ENCODE measurements at regions not wholly inside any gene's neighbourhood (a gene's known extent, or its start where the extent isn't known, plus 50 kb on each side); places are given as distances from the start of the nearest gene placed in this dataset.

DNA sequence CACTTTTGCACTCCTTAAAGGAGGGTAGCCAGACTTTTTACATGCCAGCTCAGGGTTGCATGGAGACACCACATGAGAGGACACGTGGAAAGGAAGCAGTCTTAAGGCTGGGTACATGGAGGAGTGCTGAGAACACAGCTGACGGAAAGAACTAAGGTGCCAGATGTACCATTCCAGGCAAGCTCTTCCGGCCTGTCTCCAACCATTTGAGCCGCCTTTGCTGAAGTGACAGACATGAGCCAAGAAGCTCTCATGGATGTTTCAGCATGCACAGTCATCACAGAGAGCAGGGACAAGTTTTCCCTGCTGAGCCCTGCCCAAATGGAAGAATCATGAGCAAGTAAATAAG is 83.4 kb upstream of the BMP2K start:
- no peaks in the 10 kb centered on the region for H3K4me1 Mint-ChIP-seq
- no peaks in the 10 kb centered on the region for H3K9me3 Mint-ChIP-seq
- no peak overlapping the region for H3K4me3 Mint-ChIP-seq
- H3K27me3 ChIP-seq = no peaks in the 10 kb centered on the region
- no peak overlapping the region for H3K4me3 ChIP-seq
- no peak overlapping the region for H3K27ac ChIP-seq
- no peak overlapping the region for H2AFZ ChIP-seq (replicated peaks)
- H3F3A ChIP-seq (ENCODE audit: low read depth) = no peaks in the 10 kb centered on the region
- H3K36me3 Mint-ChIP-seq = no peaks in the 10 kb centered on the region
- peaks cover 2% of the 10 kb centered on the region for H3K27me3 Mint-ChIP-seq (ENCODE audit: insufficient read depth, low read depth)
- no peak for DNase-seq (ENCODE audit: low spot score)
- H3K9me3 ChIP-seq (ENCODE audit: low read depth) = no peaks in the 10 kb centered on the region
- H3K9ac ChIP-seq = no peak overlapping the region
- H3K4me1 ChIP-seq = no peaks in the 10 kb centered on the region
- H4K20me1 ChIP-seq (ENCODE audit: low read depth) = no peaks in the 10 kb centered on the region
- H3K79me2 ChIP-seq (ENCODE audit: low read depth) = no peaks in the 10 kb centered on the region
- H3K36me3 ChIP-seq = no peaks in the 10 kb centered on the region
- no peak overlapping the region for H3K27ac Mint-ChIP-seq
- no peak overlapping the region for H3K4me2 ChIP-seq
- TF ChIP-seq EZH2phosphoT487 (IDR thresholded peaks at IDR 0.05) (no peak), EZH2 (IDR thresholded peaks at IDR 0.05) (no peak)
- TF ChIP-seq, protein P1, sequence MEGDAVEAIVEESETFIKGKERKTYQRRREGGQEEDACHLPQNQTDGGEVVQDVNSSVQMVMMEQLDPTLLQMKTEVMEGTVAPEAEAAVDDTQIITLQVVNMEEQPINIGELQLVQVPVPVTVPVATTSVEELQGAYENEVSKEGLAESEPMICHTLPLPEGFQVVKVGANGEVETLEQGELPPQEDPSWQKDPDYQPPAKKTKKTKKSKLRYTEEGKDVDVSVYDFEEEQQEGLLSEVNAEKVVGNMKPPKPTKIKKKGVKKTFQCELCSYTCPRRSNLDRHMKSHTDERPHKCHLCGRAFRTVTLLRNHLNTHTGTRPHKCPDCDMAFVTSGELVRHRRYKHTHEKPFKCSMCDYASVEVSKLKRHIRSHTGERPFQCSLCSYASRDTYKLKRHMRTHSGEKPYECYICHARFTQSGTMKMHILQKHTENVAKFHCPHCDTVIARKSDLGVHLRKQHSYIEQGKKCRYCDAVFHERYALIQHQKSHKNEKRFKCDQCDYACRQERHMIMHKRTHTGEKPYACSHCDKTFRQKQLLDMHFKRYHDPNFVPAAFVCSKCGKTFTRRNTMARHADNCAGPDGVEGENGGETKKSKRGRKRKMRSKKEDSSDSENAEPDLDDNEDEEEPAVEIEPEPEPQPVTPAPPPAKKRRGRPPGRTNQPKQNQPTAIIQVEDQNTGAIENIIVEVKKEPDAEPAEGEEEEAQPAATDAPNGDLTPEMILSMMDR (IDR thresholded peaks at IDR 0.05) = no peak

DNA sequence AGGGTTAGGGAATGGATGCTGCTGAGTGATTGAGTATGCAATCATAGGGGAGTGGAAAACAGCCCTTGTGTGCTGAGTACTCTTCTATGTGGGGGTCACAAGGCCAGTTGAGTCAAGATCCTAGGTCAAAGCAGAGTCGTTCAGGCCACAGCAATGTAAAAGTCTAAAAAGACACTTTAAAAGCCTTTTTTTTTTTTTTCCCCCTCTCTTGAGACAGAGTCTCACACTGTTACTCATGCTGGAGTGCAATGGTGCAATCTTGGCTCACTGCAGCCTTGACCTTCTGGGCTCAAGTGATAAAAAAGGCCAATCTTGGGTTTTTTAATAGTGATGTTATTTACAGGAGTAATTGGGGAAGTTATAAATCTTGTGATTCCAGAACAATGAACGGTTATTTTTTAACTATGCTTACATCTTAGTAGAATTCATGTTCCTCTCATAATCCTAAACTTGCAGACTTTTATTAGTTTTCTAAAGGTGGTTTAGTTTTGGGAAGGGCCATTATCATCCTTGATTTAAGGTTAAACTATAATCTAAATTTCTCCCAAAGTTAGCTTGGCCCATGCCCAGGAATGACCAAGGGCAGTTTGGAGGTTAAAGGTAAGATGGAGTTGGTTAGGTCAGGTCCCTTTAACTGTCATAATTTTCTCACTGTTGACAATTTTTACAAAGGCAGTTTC is 82.2 kb upstream of the BMP2K start:
- H3K27me3 Mint-ChIP-seq (ENCODE audit: insufficient read depth, low read depth) = peaks cover 2% of the 10 kb centered on the region
- no peaks in the 10 kb centered on the region for H3K36me3 Mint-ChIP-seq
- H3K27me3 ChIP-seq = no peaks in the 10 kb centered on the region
- H4K20me1 ChIP-seq (ENCODE audit: low read depth) = no peaks in the 10 kb centered on the region
- no peak overlapping the region for H3K9ac ChIP-seq
- no peaks in the 10 kb centered on the region for H3K36me3 ChIP-seq
- H3K4me3 Mint-ChIP-seq = no peak overlapping the region
- H3K4me2 ChIP-seq = no peak overlapping the region
- H2AFZ ChIP-seq (replicated peaks) = no peak overlapping the region
- H3K27ac ChIP-seq = no peak overlapping the region
- no peaks in the 10 kb centered on the region for H3F3A ChIP-seq (ENCODE audit: low read depth)
- no peaks in the 10 kb centered on the region for H3K9me3 Mint-ChIP-seq
- no peaks in the 10 kb centered on the region for H3K79me2 ChIP-seq (ENCODE audit: low read depth)
- no peaks in the 10 kb centered on the region for H3K9me3 ChIP-seq (ENCODE audit: low read depth)
- TF ChIP-seq, protein P1 (IDR thresholded peaks at IDR 0.05) = no peak
- TF ChIP-seq EZH2 (IDR thresholded peaks at IDR 0.05) (no peak), EZH2phosphoT487 (IDR thresholded peaks at IDR 0.05) (no peak)
- H3K4me1 ChIP-seq = no peaks in the 10 kb centered on the region
- H3K27ac Mint-ChIP-seq = peak overlapping the region; percentile 57
- no peak for DNase-seq (ENCODE audit: low spot score)
- H3K4me1 Mint-ChIP-seq = no peaks in the 10 kb centered on the region
- no peak overlapping the region for H3K4me3 ChIP-seq

DNA sequence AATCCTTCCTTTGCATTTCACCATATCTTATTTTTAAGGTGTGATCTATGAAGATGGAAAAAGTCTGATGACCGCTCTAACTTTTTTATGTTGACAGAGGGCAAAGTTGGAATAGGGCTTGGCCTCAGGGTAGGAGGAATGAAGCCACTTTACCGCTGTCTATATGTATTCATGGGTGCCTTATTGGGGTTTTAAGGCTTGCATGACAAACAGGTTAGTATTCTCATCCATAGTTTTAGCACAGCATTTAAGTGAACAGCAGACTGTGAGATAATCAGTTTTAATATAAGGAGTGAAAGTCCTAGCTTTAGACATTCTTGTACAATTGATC is 81.7 kb upstream of the BMP2K start:
- DNase-seq (ENCODE audit: low spot score) = no peak
- Histone ChIP-seq H3K27ac (no peak overlapping the region), H3F3A (ENCODE audit: low read depth) (no peaks in the 10 kb centered on the region), H3K4me2 (no peak overlapping the region), H3K4me3 (no peak overlapping the region), H3K4me1 (no peaks in the 10 kb centered on the region), H3K79me2 (ENCODE audit: low read depth) (no peaks in the 10 kb centered on the region), H3K9ac (no peak overlapping the region), H3K9me3 (ENCODE audit: low read depth) (no peaks in the 10 kb centered on the region), H3K36me3 (no peaks in the 10 kb centered on the region), H4K20me1 (ENCODE audit: low read depth) (no peaks in the 10 kb centered on the region), H2AFZ (replicated peaks) (no peak overlapping the region), H3K27me3 (no peaks in the 10 kb centered on the region)
- TF ChIP-seq EZH2 (IDR thresholded peaks at IDR 0.05) = no peak
- TF ChIP-seq, protein P1 (IDR thresholded peaks at IDR 0.05) = no peak
- no peak for TF ChIP-seq EZH2phosphoT487 (IDR thresholded peaks at IDR 0.05)
- H3K4me3 Mint-ChIP-seq = no peak overlapping the region
- peaks cover 2% of the 10 kb centered on the region for H3K27me3 Mint-ChIP-seq (ENCODE audit: insufficient read depth, low read depth)
- H3K36me3 Mint-ChIP-seq = no peaks in the 10 kb centered on the region
- H3K4me1 Mint-ChIP-seq = no peaks in the 10 kb centered on the region
- H3K9me3 Mint-ChIP-seq = no peaks in the 10 kb centered on the region
- no peak overlapping the region for H3K27ac Mint-ChIP-seq

Measured in neural progenitor cell (in vitro differentiated cells).